ENCODE measurements at regions not wholly inside any gene's neighbourhood (a gene's known extent, or its start where the extent isn't known, plus 50 kb on each side); places are given as distances from the start of the nearest gene placed in this dataset.

- H3K79me2 ChIP-seq (ENCODE audit: low read depth): no peaks in the 10 kb centered on the region
- H3K27me3 ChIP-seq (ENCODE audit: insufficient read depth, low read depth): peaks cover 70% of the 10 kb centered on the region
- no peak for DNase-seq
- H2AFZ ChIP-seq: no peak overlapping the region
- intact Hi-C loops (cut with micrococcal nuclease; ENCODE audit: unreplicated experiment): no loop called here
- no peaks in the 10 kb centered on the region for H3K9me2 ChIP-seq (ENCODE audit: insufficient read depth)
- H3K4me3 ChIP-seq: no peak overlapping the region
- BruUV-seq (replicated peaks): no TSS peak
- no peak overlapping the region for H3K27ac ChIP-seq
- H3K9me3 ChIP-seq (ENCODE audit: insufficient read depth, low read depth): no peaks in the 10 kb centered on the region
- H3F3A ChIP-seq (ENCODE audit: insufficient read depth, low read depth): no peaks in the 10 kb centered on the region
- no peaks in the 10 kb centered on the region; the same call in 1 of the 2 replicates for H4K20me1 ChIP-seq (ENCODE audit: insufficient read depth)
- POLR2A ChIA-PET (ENCODE audit: unreplicated experiment): no interaction called here
- H3K36me3 ChIP-seq (ENCODE audit: low read depth): no peaks in the 10 kb centered on the region
- CTCF ChIA-PET: no interaction called here
- H3K4me2 ChIP-seq: no peak overlapping the region
- TF ChIP-seq EZH2 (IDR thresholded peaks at IDR 0.05; ENCODE audit: low read depth) (no peak), CTCF (conservative IDR thresholded peaks at IDR 0.05) (no peak)
- H3K4me1 ChIP-seq (replicated peaks; ENCODE audit: insufficient read depth): no peaks in the 10 kb centered on the region
These were observed 183.5 kb downstream of the UQCRFS1 start for GRCh38 chr19:29029268-29029958.

- peaks cover 90% of the 10 kb centered on the region for H3K27me3 ChIP-seq (ENCODE audit: insufficient read depth, low read depth)
- no peak for TF ChIP-seq EZH2 (IDR thresholded peaks at IDR 0.05; ENCODE audit: low read depth)
- TF ChIP-seq CTCF (conservative IDR thresholded peaks at IDR 0.05): no peak
- H3K4me3 ChIP-seq: no peak overlapping the region
- no peaks in the 10 kb centered on the region for H3K9me2 ChIP-seq (ENCODE audit: insufficient read depth)
- H3K79me2 ChIP-seq (ENCODE audit: low read depth): no peaks in the 10 kb centered on the region
- H3K9me3 ChIP-seq (ENCODE audit: insufficient read depth, low read depth): no peaks in the 10 kb centered on the region
- no peak overlapping the region for H3K27ac ChIP-seq
- no peaks in the 10 kb centered on the region for H3K36me3 ChIP-seq (ENCODE audit: low read depth)
- CTCF ChIA-PET: no interaction called here
- POLR2A ChIA-PET (ENCODE audit: unreplicated experiment): no interaction called here
- H2AFZ ChIP-seq: no peak overlapping the region
- intact Hi-C loops (cut with micrococcal nuclease; ENCODE audit: unreplicated experiment): no loop called here
- H3K4me2 ChIP-seq: no peak overlapping the region
- H4K20me1 ChIP-seq (ENCODE audit: insufficient read depth): no peaks in the 10 kb centered on the region; the same call in 1 of the 2 replicates
- no peak for DNase-seq
- H3F3A ChIP-seq (ENCODE audit: insufficient read depth, low read depth): no peaks in the 10 kb centered on the region
- H3K4me1 ChIP-seq (replicated peaks; ENCODE audit: insufficient read depth): no peaks in the 10 kb centered on the region
- BruUV-seq (replicated peaks): no TSS peak
These were observed 190.4 kb downstream of the UQCRFS1 start for GRCh38 chr19:29022599-29022998.

GRCh38 chr19:29022165-29022564, 190.8 kb downstream of the UQCRFS1 start:
- CTCF ChIA-PET: no interaction called here
- Histone ChIP-seq H3K79me2 (ENCODE audit: low read depth) (no peaks in the 10 kb centered on the region), H3K36me3 (ENCODE audit: low read depth) (no peaks in the 10 kb centered on the region), H3K27me3 (ENCODE audit: insufficient read depth, low read depth) (peaks cover 90% of the 10 kb centered on the region), H3K27ac (no peak overlapping the region), H3K9me2 (ENCODE audit: insufficient read depth) (no peaks in the 10 kb centered on the region), H4K20me1 (ENCODE audit: insufficient read depth) (no peaks in the 10 kb centered on the region; the same call in 1 of the 2 replicates), H3K4me3 (no peak overlapping the region), H2AFZ (no peak overlapping the region), H3K9me3 (ENCODE audit: insufficient read depth, low read depth) (no peaks in the 10 kb centered on the region), H3F3A (ENCODE audit: insufficient read depth, low read depth) (no peaks in the 10 kb centered on the region), H3K4me1 (replicated peaks; ENCODE audit: insufficient read depth) (no peaks in the 10 kb centered on the region), H3K4me2 (no peak overlapping the region)
- BruUV-seq (replicated peaks): no TSS peak
- no peak for DNase-seq
- POLR2A ChIA-PET (ENCODE audit: unreplicated experiment): no interaction called here
- TF ChIP-seq EZH2 (IDR thresholded peaks at IDR 0.05; ENCODE audit: low read depth) (no peak), CTCF (conservative IDR thresholded peaks at IDR 0.05) (no peak)
- intact Hi-C loops (cut with micrococcal nuclease; ENCODE audit: unreplicated experiment): no loop called here

Measured in PC-9 (cell line).